ENCODE measurements at regions not wholly inside any gene's neighbourhood (a gene's known extent, or its start where the extent isn't known, plus 50 kb on each side); places are given as distances from the start of the nearest gene placed in this dataset.
"Not testable (repeated sequence)": the region's sequence is repeated elsewhere in the genome, so short reads cannot be mapped to it uniquely, and the experiment has no call there.

GRCh38 chr21:9746831-9747606, 774.4 kb upstream of the TPTE start:
- H4K5ac ChIP-seq (ENCODE audit: low read length); H3K27me3 ChIP-seq (ENCODE audit: insufficient read depth, low read length, poor library complexity); H3K23ac ChIP-seq (ENCODE audit: low read length); H3K4me1 ChIP-seq (ENCODE audit: control insufficient read depth, low read depth, low read length); H3K27ac ChIP-seq (ENCODE audit: low read depth, low read length); H3K18ac ChIP-seq (ENCODE audit: low read length); H3K4me2 ChIP-seq (ENCODE audit: low read length); H2BK5ac ChIP-seq (ENCODE audit: low read length); H3K4ac ChIP-seq (ENCODE audit: low read depth, low read length); H3K9ac ChIP-seq (ENCODE audit: low read length); H2BK120ac ChIP-seq (ENCODE audit: low read depth, low read length); H4K8ac ChIP-seq (ENCODE audit: low read depth, low read length); H3K56ac ChIP-seq (ENCODE audit: low read length); H2BK15ac ChIP-seq (replicated peaks; ENCODE audit: low read depth); H3K79me2 ChIP-seq (ENCODE audit: control insufficient read depth, insufficient read depth, low read length); H3K4me3 ChIP-seq (ENCODE audit: low read length); H3K79me1 ChIP-seq (ENCODE audit: low read length); H2AK5ac ChIP-seq (ENCODE audit: low read length); DNase-seq; H3K36me3 ChIP-seq (ENCODE audit: control insufficient read depth, insufficient read depth, low read length): not testable (repeated sequence)
- WGBS (ENCODE audit: extremely low coverage, insufficient coverage, low lambda C conversion rate), result no CpG with 5 or more reads among the region's 8 CpGs

- not testable (repeated sequence) for H3K36me3 ChIP-seq (ENCODE audit: control insufficient read depth, insufficient read depth, low read length); H4K5ac ChIP-seq (ENCODE audit: low read length); H3K27ac ChIP-seq (ENCODE audit: low read depth, low read length); H3K79me1 ChIP-seq (ENCODE audit: low read length); H3K27me3 ChIP-seq (ENCODE audit: insufficient read depth, low read length, poor library complexity); H2BK15ac ChIP-seq (replicated peaks; ENCODE audit: low read depth); H3K56ac ChIP-seq (ENCODE audit: low read length); H2BK5ac ChIP-seq (ENCODE audit: low read length); H3K79me2 ChIP-seq (ENCODE audit: control insufficient read depth, insufficient read depth, low read length); H3K4me1 ChIP-seq (ENCODE audit: control insufficient read depth, low read depth, low read length); H3K4ac ChIP-seq (ENCODE audit: low read depth, low read length); DNase-seq; H3K4me2 ChIP-seq (ENCODE audit: low read length); H3K23ac ChIP-seq (ENCODE audit: low read length); H2AK5ac ChIP-seq (ENCODE audit: low read length); H3K4me3 ChIP-seq (ENCODE audit: low read length); H3K18ac ChIP-seq (ENCODE audit: low read length); H4K8ac ChIP-seq (ENCODE audit: low read depth, low read length); H2BK120ac ChIP-seq (ENCODE audit: low read depth, low read length); H3K9ac ChIP-seq (ENCODE audit: low read length)
- no CpG with 5 or more reads among the region's 5 CpGs for WGBS (ENCODE audit: extremely low coverage, insufficient coverage, low lambda C conversion rate)
Measured at GRCh38 chr21:9747870-9748269, 773.5 kb upstream of the TPTE start.

- H4K8ac ChIP-seq (ENCODE audit: low read depth, low read length); DNase-seq; H2AK5ac ChIP-seq (ENCODE audit: low read length); H3K36me3 ChIP-seq (ENCODE audit: control insufficient read depth, insufficient read depth, low read length); H3K23ac ChIP-seq (ENCODE audit: low read length); H3K79me1 ChIP-seq (ENCODE audit: low read length); H2BK5ac ChIP-seq (ENCODE audit: low read length); H3K9ac ChIP-seq (ENCODE audit: low read length); H3K56ac ChIP-seq (ENCODE audit: low read length); H4K5ac ChIP-seq (ENCODE audit: low read length); H3K18ac ChIP-seq (ENCODE audit: low read length); H2BK15ac ChIP-seq (replicated peaks; ENCODE audit: low read depth); H3K4me3 ChIP-seq (ENCODE audit: low read length); H3K27me3 ChIP-seq (ENCODE audit: insufficient read depth, low read length, poor library complexity); H3K4ac ChIP-seq (ENCODE audit: low read depth, low read length); H3K79me2 ChIP-seq (ENCODE audit: control insufficient read depth, insufficient read depth, low read length); H3K4me2 ChIP-seq (ENCODE audit: low read length); H3K27ac ChIP-seq (ENCODE audit: low read depth, low read length); H2BK120ac ChIP-seq (ENCODE audit: low read depth, low read length); H3K4me1 ChIP-seq (ENCODE audit: control insufficient read depth, low read depth, low read length): not testable (repeated sequence)
- no CpG with 5 or more reads among the region's 4 CpGs for WGBS (ENCODE audit: extremely low coverage, insufficient coverage, low lambda C conversion rate)
Measured at GRCh38 chr21:9748451-9748850, 772.9 kb upstream of the TPTE start.

GRCh38 chr21:9749741-9750230, 771.6 kb upstream of the TPTE start:
- not testable (repeated sequence) for H3K4me1 ChIP-seq (ENCODE audit: control insufficient read depth, low read depth, low read length); H3K4ac ChIP-seq (ENCODE audit: low read depth, low read length); H2BK120ac ChIP-seq (ENCODE audit: low read depth, low read length); H3K18ac ChIP-seq (ENCODE audit: low read length); DNase-seq; H4K8ac ChIP-seq (ENCODE audit: low read depth, low read length); H3K79me1 ChIP-seq (ENCODE audit: low read length); H3K36me3 ChIP-seq (ENCODE audit: control insufficient read depth, insufficient read depth, low read length); H3K4me3 ChIP-seq (ENCODE audit: low read length); H4K5ac ChIP-seq (ENCODE audit: low read length); H3K9ac ChIP-seq (ENCODE audit: low read length); H3K27ac ChIP-seq (ENCODE audit: low read depth, low read length); H2BK15ac ChIP-seq (replicated peaks; ENCODE audit: low read depth); H3K27me3 ChIP-seq (ENCODE audit: insufficient read depth, low read length, poor library complexity); H3K56ac ChIP-seq (ENCODE audit: low read length); H3K23ac ChIP-seq (ENCODE audit: low read length); H3K79me2 ChIP-seq (ENCODE audit: control insufficient read depth, insufficient read depth, low read length); H2BK5ac ChIP-seq (ENCODE audit: low read length); H3K4me2 ChIP-seq (ENCODE audit: low read length); H2AK5ac ChIP-seq (ENCODE audit: low read length)
- WGBS (ENCODE audit: extremely low coverage, insufficient coverage, low lambda C conversion rate), result no CpG with 5 or more reads among the region's 7 CpGs

GRCh38 chr21:9750341-9751086, 770.9 kb upstream of the TPTE start:
- Histone ChIP-seq H2BK5ac (ENCODE audit: low read length) (no peak overlapping the region), H4K8ac (ENCODE audit: low read depth, low read length) (no peak overlapping the region), H3K27me3 (ENCODE audit: insufficient read depth, low read length, poor library complexity) (no peaks in the 10 kb centered on the region), H3K36me3 (ENCODE audit: control insufficient read depth, insufficient read depth, low read length) (no peaks in the 10 kb centered on the region), H3K27ac (ENCODE audit: low read depth, low read length) (no peak overlapping the region), H4K5ac (ENCODE audit: low read length) (no peak overlapping the region), H2BK120ac (ENCODE audit: low read depth, low read length) (no peak overlapping the region), H3K79me2 (ENCODE audit: control insufficient read depth, insufficient read depth, low read length) (no peaks in the 10 kb centered on the region), H3K18ac (ENCODE audit: low read length) (no peak overlapping the region), H3K23ac (ENCODE audit: low read length) (no peak overlapping the region), H3K4me2 (ENCODE audit: low read length) (no peak overlapping the region), H3K79me1 (ENCODE audit: low read length) (no peaks in the 10 kb centered on the region), H3K4ac (ENCODE audit: low read depth, low read length) (no peak overlapping the region), H3K56ac (ENCODE audit: low read length) (no peak overlapping the region), H2AK5ac (ENCODE audit: low read length) (no peak overlapping the region), H3K4me1 (ENCODE audit: control insufficient read depth, low read depth, low read length) (no peaks in the 10 kb centered on the region), H3K9ac (ENCODE audit: low read length) (no peak overlapping the region), H3K4me3 (ENCODE audit: low read length) (no peak overlapping the region), H2BK15ac (replicated peaks; ENCODE audit: low read depth) (no peak overlapping the region)
- no peak for DNase-seq
- no CpG with 5 or more reads among the region's 13 CpGs for WGBS (ENCODE audit: extremely low coverage, insufficient coverage, low lambda C conversion rate)
